Neural progenitor cell (in vitro differentiated cells): ENCODE measurements at regions not wholly inside any gene's neighbourhood (a gene's known extent, or its start where the extent isn't known, plus 50 kb on each side); places are given as distances from the start of the nearest gene placed in this dataset.

Experiments used
- EZH2 ChIP-seq: fragments of 200-600 bp; sonication (generic); IDR thresholded peaks from 2 replicates; pipeline ENCODE4 v1.6.1; 2017; ENCODE audit warnings: antibody characterized with exemption, mild to moderate bottlenecking, moderate library complexity
- TF ChIP-seq, protein P1 (sequence below): fragments of 200-600 bp; sonication (generic); IDR thresholded peaks from 2 replicates; pipeline ENCODE4 v1.5.1; 2017; ENCODE audit warnings: antibody characterized with exemption, mild to moderate bottlenecking

DNA sequence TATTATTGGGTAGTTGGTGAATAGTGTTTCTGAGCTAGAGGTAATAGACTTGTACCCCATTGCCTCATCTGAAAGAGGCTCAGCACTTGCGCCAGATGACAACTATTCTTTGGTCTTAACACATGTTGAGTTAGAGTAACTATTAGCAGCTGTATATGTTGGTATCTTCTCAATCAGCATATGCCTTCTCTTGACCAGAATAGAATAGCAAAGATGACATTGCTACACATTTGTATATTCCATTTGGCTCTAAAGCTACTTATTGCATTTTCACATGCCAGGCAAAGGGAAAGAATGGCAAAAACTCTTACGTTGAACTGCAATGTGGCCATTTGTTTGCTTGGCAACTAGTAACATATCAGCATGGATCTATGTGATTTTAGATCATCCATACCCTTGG lies 173.8 kb upstream of the AGR3 start:
- TF ChIP-seq, protein P1, sequence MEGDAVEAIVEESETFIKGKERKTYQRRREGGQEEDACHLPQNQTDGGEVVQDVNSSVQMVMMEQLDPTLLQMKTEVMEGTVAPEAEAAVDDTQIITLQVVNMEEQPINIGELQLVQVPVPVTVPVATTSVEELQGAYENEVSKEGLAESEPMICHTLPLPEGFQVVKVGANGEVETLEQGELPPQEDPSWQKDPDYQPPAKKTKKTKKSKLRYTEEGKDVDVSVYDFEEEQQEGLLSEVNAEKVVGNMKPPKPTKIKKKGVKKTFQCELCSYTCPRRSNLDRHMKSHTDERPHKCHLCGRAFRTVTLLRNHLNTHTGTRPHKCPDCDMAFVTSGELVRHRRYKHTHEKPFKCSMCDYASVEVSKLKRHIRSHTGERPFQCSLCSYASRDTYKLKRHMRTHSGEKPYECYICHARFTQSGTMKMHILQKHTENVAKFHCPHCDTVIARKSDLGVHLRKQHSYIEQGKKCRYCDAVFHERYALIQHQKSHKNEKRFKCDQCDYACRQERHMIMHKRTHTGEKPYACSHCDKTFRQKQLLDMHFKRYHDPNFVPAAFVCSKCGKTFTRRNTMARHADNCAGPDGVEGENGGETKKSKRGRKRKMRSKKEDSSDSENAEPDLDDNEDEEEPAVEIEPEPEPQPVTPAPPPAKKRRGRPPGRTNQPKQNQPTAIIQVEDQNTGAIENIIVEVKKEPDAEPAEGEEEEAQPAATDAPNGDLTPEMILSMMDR: no peak
- TF ChIP-seq EZH2: no peak
